HL-60 (cell line): ENCODE measurements at regions not wholly inside any gene's neighbourhood (a gene's known extent, or its start where the extent isn't known, plus 50 kb on each side); places are given as distances from the start of the nearest gene placed in this dataset.

ENCODE experiments used
- GABPA ChIP-seq: IDR thresholded peaks from 2 replicates; pipeline ENCODE4 v1.6.1; 2012; ENCODE audit warnings: low read depth
- POLR2AphosphoS5 ChIP-seq: IDR thresholded peaks from 2 replicates; pipeline ENCODE4 v1.6.1; 2012; ENCODE audit warnings: low read depth
- SPI1 ChIP-seq: IDR thresholded peaks from 2 replicates; pipeline ENCODE4 v1.6.1; 2012; ENCODE audit warnings: low read depth, mild to moderate bottlenecking, borderline replicate concordance
- TF ChIP-seq, protein P1 (sequence below): IDR thresholded peaks from 2 replicates; pipeline ENCODE4 v1.6.1; 2012; ENCODE audit warnings: low read depth; ENCODE audit not compliant: insufficient replicate concordance
- TF ChIP-seq, protein P2 (sequence below): IDR thresholded peaks from one replicate; pipeline ENCODE4 v1.5.1; 2011; ENCODE audit warnings: low read length, control low read depth, inconsistent platforms; ENCODE audit not compliant: insufficient read depth

DNA sequence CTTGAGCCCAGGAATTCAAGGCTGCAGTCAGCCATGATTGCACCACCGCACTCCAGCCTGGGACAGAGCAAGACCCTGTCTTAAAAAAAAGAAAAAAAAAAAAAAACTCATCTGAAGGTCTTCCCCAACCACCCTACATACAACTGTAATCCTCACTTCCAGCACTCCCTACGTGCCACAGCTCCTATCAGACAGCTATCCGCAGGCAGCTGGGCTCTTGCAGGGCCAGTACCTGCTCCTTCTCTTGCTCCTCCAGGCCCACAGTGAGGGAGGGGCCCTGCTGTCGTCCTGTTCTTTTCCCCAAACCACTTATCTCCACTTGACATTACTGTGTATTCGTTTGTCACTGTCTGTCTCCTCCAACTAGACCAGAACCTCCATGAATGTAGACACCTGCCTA, 156.1 kb upstream of the NECTIN1 start:
- TF ChIP-seq, protein P1, sequence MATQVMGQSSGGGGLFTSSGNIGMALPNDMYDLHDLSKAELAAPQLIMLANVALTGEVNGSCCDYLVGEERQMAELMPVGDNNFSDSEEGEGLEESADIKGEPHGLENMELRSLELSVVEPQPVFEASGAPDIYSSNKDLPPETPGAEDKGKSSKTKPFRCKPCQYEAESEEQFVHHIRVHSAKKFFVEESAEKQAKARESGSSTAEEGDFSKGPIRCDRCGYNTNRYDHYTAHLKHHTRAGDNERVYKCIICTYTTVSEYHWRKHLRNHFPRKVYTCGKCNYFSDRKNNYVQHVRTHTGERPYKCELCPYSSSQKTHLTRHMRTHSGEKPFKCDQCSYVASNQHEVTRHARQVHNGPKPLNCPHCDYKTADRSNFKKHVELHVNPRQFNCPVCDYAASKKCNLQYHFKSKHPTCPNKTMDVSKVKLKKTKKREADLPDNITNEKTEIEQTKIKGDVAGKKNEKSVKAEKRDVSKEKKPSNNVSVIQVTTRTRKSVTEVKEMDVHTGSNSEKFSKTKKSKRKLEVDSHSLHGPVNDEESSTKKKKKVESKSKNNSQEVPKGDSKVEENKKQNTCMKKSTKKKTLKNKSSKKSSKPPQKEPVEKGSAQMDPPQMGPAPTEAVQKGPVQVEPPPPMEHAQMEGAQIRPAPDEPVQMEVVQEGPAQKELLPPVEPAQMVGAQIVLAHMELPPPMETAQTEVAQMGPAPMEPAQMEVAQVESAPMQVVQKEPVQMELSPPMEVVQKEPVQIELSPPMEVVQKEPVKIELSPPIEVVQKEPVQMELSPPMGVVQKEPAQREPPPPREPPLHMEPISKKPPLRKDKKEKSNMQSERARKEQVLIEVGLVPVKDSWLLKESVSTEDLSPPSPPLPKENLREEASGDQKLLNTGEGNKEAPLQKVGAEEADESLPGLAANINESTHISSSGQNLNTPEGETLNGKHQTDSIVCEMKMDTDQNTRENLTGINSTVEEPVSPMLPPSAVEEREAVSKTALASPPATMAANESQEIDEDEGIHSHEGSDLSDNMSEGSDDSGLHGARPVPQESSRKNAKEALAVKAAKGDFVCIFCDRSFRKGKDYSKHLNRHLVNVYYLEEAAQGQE = no peak
- TF ChIP-seq, protein P2, sequence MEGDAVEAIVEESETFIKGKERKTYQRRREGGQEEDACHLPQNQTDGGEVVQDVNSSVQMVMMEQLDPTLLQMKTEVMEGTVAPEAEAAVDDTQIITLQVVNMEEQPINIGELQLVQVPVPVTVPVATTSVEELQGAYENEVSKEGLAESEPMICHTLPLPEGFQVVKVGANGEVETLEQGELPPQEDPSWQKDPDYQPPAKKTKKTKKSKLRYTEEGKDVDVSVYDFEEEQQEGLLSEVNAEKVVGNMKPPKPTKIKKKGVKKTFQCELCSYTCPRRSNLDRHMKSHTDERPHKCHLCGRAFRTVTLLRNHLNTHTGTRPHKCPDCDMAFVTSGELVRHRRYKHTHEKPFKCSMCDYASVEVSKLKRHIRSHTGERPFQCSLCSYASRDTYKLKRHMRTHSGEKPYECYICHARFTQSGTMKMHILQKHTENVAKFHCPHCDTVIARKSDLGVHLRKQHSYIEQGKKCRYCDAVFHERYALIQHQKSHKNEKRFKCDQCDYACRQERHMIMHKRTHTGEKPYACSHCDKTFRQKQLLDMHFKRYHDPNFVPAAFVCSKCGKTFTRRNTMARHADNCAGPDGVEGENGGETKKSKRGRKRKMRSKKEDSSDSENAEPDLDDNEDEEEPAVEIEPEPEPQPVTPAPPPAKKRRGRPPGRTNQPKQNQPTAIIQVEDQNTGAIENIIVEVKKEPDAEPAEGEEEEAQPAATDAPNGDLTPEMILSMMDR = no peak
- no peak for TF ChIP-seq GABPA
- TF ChIP-seq SPI1 = no peak
- TF ChIP-seq POLR2AphosphoS5 = no peak
